ENCODE measurements at regions not wholly inside any gene's neighbourhood (a gene's known extent, or its start where the extent isn't known, plus 50 kb on each side); places are given as distances from the start of the nearest gene placed in this dataset.

DNA sequence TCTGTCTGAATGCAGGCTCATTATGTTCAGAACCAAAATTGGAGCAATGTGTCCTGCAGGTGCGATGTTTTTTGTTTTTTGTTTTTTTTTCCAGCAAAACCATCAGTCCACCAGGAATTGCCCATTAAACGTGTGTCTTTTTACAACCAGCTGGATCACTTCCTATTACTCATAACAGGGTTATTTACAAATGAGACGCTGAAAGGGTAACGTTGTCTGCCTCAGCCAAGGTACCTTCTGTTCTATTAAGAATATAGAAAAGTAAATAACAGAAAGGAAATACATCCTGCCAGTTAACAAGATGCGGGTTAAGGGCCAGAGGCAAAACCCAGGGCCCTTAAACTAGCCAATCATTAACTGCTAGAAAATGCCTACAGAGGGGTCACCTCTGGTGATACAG is 590.4 kb downstream of the TBC1D4 start:
- TF ChIP-seq, protein P1, sequence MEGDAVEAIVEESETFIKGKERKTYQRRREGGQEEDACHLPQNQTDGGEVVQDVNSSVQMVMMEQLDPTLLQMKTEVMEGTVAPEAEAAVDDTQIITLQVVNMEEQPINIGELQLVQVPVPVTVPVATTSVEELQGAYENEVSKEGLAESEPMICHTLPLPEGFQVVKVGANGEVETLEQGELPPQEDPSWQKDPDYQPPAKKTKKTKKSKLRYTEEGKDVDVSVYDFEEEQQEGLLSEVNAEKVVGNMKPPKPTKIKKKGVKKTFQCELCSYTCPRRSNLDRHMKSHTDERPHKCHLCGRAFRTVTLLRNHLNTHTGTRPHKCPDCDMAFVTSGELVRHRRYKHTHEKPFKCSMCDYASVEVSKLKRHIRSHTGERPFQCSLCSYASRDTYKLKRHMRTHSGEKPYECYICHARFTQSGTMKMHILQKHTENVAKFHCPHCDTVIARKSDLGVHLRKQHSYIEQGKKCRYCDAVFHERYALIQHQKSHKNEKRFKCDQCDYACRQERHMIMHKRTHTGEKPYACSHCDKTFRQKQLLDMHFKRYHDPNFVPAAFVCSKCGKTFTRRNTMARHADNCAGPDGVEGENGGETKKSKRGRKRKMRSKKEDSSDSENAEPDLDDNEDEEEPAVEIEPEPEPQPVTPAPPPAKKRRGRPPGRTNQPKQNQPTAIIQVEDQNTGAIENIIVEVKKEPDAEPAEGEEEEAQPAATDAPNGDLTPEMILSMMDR (IDR thresholded peaks at IDR 0.05; ENCODE audit: low read depth, low read length): no peak
- no peak for DNase-seq (ENCODE audit: extremely low read depth, low read depth)

DNA sequence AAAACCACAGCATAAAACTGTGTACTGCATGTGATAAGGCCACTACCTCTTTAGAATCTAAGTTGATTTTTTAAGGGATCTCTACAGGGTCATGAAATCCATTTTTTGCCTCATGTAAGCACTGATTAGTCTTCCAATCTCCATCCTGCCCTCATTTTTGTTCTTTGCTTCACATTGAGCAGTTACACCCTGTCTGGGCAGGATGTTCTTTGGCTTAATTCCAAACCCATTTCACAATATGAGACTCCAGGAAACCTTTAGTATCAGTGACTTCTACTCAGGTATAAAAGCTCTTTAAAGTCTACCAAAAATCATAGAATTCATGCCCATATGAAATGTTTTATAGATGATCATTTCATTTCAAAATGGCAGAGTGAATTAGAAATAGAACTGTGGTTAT is 592.6 kb downstream of the TBC1D4 start:
- no peak for DNase-seq (ENCODE audit: extremely low read depth, low read depth)
- TF ChIP-seq, protein P1 (IDR thresholded peaks at IDR 0.05; ENCODE audit: low read depth, low read length): no peak

DNA sequence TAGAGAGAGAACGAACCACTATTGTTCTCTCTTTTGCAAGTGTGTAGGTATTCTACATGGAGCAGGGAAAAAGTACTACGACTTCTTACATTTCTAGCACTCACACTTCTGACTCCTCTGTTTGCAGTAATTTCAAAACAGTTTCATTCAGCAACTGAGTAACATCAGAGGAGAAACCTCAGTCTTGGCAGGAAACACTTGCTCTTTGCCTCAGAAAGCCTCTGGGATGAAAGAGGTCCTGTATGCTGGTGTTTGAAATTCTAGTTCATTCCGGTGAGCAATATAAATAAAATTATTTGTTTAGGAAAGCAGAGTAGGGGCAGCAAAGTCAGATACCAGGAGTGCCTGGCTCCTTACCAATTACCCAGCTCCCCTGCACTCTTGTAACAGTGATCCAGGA is 595.5 kb downstream of the TBC1D4 start:
- no peak for DNase-seq (ENCODE audit: extremely low read depth, low read depth)
- TF ChIP-seq, protein P1 (IDR thresholded peaks at IDR 0.05; ENCODE audit: low read depth, low read length): no peak

DNA sequence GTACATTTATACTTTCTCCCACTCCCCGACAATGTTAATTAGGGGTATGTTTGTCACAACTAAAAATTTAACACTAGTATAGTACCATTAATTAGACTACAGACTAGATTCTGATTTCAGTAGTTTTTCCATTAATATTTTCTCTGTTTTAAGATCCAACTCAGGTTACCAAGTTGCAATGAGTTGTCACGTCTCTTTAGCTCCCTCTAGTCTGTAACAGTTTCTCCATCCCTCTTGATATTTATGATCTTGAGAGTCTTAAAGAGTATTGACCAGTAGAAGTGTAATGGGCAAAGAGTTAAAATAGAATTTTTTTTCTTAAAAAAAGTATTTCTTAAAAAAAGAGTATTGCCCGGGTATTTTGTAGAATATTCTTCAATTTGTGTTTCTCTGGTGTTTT is 598.1 kb downstream of the TBC1D4 start:
- DNase-seq (ENCODE audit: extremely low read depth, low read depth): no peak
- TF ChIP-seq, protein P1 (IDR thresholded peaks at IDR 0.05; ENCODE audit: low read depth, low read length): peak; percentile 7

DNA sequence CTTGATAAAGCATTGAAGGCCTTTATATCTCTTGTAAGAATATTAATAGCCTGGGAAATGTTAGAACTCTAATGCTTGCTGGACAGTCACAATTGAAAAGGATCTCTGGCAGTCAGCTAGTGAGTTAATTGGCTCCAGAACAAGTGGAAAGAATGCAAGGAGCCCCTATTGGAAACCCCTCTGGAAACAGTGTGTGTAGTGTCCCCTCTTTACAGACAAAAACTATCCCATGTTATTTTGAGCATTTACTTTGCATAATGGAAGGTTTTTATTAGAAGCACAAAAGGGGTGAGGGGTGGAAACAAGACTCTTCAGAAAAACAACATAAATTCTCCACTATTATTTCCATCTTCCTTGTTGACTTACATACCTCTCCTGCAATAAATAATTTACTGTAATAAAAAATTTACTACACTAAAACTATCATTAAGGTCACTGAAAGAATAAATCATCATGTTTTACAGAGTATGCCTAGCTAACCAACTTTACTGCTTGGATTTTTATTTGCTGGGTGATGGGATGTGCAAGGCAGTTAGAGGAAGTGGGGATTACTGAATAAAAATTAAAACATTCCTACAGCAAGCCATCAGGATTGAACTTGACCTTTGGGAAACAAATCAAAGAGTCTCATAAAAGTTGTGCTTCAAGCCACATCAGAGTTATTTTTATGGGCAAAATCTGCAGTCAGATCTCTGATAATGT is 610.4 kb downstream of the TBC1D4 start:
- no peak for DNase-seq (ENCODE audit: extremely low read depth, low read depth)
- TF ChIP-seq, protein P1 (IDR thresholded peaks at IDR 0.05; ENCODE audit: low read depth, low read length): no peak

DNA sequence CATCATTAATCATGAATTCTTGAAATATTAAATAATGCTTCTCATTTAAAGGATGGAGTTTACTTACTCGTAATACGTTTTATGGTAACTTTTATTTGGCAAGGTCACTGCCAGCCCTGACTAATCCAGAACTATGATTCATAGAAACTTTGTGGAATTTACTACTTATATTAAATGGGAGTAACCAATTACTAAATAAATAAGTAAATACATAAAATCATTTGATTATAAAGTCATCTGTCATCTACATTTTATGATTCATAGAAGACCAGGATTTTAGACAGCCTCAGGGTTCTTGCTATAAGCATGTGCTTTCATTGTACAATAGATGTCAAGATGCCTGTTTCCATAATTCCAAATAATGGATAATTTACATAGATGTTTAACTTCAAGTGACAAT is 611.1 kb downstream of the TBC1D4 start:
- TF ChIP-seq, protein P1 (IDR thresholded peaks at IDR 0.05; ENCODE audit: low read depth, low read length): no peak
- no peak for DNase-seq (ENCODE audit: extremely low read depth, low read depth)

DNA sequence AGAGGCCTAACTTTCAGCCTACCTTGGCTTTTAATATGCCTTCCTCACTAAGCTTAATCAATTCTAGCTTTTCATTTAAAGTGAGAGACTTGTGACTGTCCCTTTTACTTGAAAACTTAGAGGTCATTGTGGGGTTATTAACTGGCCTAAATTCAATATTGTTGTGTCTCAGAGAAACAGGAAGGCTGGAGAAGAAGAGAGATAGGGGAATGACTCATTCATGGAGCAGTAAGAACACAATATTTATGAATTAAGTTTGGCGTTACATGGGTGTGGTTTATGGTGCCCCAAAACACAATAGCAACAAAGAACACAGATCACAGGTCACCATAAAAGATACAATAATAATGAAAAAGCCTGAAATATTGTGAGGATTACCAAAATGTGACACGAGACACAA is 612.1 kb downstream of the TBC1D4 start:
- no peak for DNase-seq (ENCODE audit: extremely low read depth, low read depth)
- TF ChIP-seq, protein P1 (IDR thresholded peaks at IDR 0.05; ENCODE audit: low read depth, low read length): no peak

All from AG09319 (cell line).